Neural cell (in vitro differentiated cells): ENCODE measurements at regions not wholly inside any gene's neighbourhood (a gene's known extent, or its start where the extent isn't known, plus 50 kb on each side); places are given as distances from the start of the nearest gene placed in this dataset.

Source experiments
- H2AFZ ChIP-seq: fragments of 200-600, 300-800 bp; sonication (generic), shearing (Covaris generic); 2 replicates; pipeline ENCODE4 v1.6.0; 2014; ENCODE audit warnings: low read depth, mild to moderate bottlenecking, antibody characterized with exemption, low read length, moderate library complexity
- H3F3A ChIP-seq: fragments of 200-600 bp; shearing (Covaris generic); 2 replicates; pipeline ENCODE4 v1.6.1; 2016; ENCODE audit warnings: mild to moderate bottlenecking, moderate library complexity, mixed read lengths, antibody characterized with exemption, low read length; ENCODE audit not compliant: insufficient read depth, poor library complexity, severe bottlenecking
- H3K27ac ChIP-seq: fragments of 200-600, 300-800 bp; sonication (generic), shearing (Covaris generic); 2 replicates; pipeline ENCODE4 v1.5.1; 2014; ENCODE audit warnings: mild to moderate bottlenecking, low read length, moderate library complexity
- H3K27me3 ChIP-seq: fragments of 300-800, 200-600 bp; sonication (generic), shearing (Covaris generic); 2 replicates; pipeline ENCODE4 v1.6.0; 2014; ENCODE audit warnings: mild to moderate bottlenecking, low read depth, low read length, moderate library complexity; ENCODE audit not compliant: insufficient read depth
- H3K36me3 ChIP-seq: fragments of 300-800, 200-600 bp; sonication (generic), shearing (Covaris generic); 2 replicates; pipeline ENCODE4 v1.5.1; 2014; ENCODE audit warnings: mild to moderate bottlenecking, antibody characterized with exemption, low read length, moderate library complexity; ENCODE audit not compliant: insufficient read depth
- H3K4me2 ChIP-seq: fragments of 300-800, 200-600 bp; sonication (generic), shearing (Covaris generic); 2 replicates; pipeline ENCODE4 v1.6.0; 2014; ENCODE audit warnings: mild to moderate bottlenecking, low read length
- H3K4me3 ChIP-seq: fragments of 300-800, 200-600 bp; sonication (generic), shearing (Covaris generic); 2 replicates; pipeline ENCODE4 v1.5.1; 2014; ENCODE audit warnings: mild to moderate bottlenecking, low read length, moderate library complexity
- H3K79me2 ChIP-seq: fragments of 200-600 bp; shearing (Covaris generic); replicated peaks from 2 replicates; pipeline ENCODE4 v1.6.0; 2014; ENCODE audit warnings: mild to moderate bottlenecking, low read length, moderate library complexity; ENCODE audit not compliant: insufficient read depth
- H3K9ac ChIP-seq: fragments of 300-800, 200-600 bp; sonication (generic), shearing (Covaris generic); 2 replicates; pipeline ENCODE4 v1.6.1; 2016; ENCODE audit warnings: mild to moderate bottlenecking, low read length, mixed read lengths
- H3K9me2 ChIP-seq: fragments of 200-600 bp; shearing (Covaris generic); 2 replicates; pipeline ENCODE4 v1.6.1; 2016; ENCODE audit warnings: mild to moderate bottlenecking, low read length, mixed read lengths; ENCODE audit not compliant: insufficient read depth
- H3K9me3 ChIP-seq: fragments of 200-600, 300-800 bp; sonication (generic), shearing (Covaris generic); 2 replicates; pipeline ENCODE4 v1.6.1; 2016; ENCODE audit warnings: mild to moderate bottlenecking, mixed run types, low read length, moderate library complexity, mixed read lengths
- H4K20me1 ChIP-seq: fragments of 200-600 bp; shearing (Covaris generic); 2 replicates; pipeline ENCODE4 v1.6.1; 2016; ENCODE audit warnings: mild to moderate bottlenecking, mixed run types; ENCODE audit not compliant: insufficient read depth
- CTCF ChIP-seq: fragments of 450-650 bp; IDR thresholded peaks from 2 replicates; pipeline ENCODE4 v1.5.1; 2014; ENCODE audit warnings: antibody characterized with exemption, mild to moderate bottlenecking, moderate library complexity; ENCODE audit not compliant: poor library complexity, severe bottlenecking
- EP300 ChIP-seq: fragments of 450-650 bp; conservative IDR thresholded peaks from 2 replicates; pipeline ENCODE4 v1.6.1; 2014; ENCODE audit warnings: antibody characterized with exemption, mild to moderate bottlenecking, moderate library complexity; ENCODE audit not compliant: poor library complexity, severe bottlenecking
- EZH2 ChIP-seq: fragments of 200-600, 300-800 bp; shearing (Covaris generic), sonication (generic); IDR thresholded peaks from 2 replicates; pipeline ENCODE4 v1.6.1; 2014; ENCODE audit warnings: antibody characterized with exemption, low read length, borderline replicate concordance, mild to moderate bottlenecking; ENCODE audit not compliant: insufficient read depth, poor library complexity, severe bottlenecking
- MXI1 ChIP-seq: fragments of 450-650 bp; conservative IDR thresholded peaks from 2 replicates; pipeline ENCODE4 v1.6.1; 2014; ENCODE audit warnings: antibody characterized with exemption, mild to moderate bottlenecking; ENCODE audit not compliant: poor library complexity, severe bottlenecking
- POLR2AphosphoS5 ChIP-seq: IDR thresholded peaks from 2 replicates; pipeline ENCODE4 v1.6.1; 2012
- RAD21 ChIP-seq: fragments of 450-650 bp; conservative IDR thresholded peaks from 2 replicates; pipeline ENCODE4 v1.6.1; 2014; ENCODE audit warnings: antibody characterized with exemption, mild to moderate bottlenecking, moderate library complexity
- REST ChIP-seq: IDR thresholded peaks from 2 replicates; pipeline ENCODE4 v1.6.1; 2012; ENCODE audit warnings: borderline replicate concordance
- SMC3 ChIP-seq: fragments of 450-650 bp; conservative IDR thresholded peaks from 2 replicates; pipeline ENCODE4 v1.6.1; 2014; ENCODE audit warnings: antibody characterized with exemption, mild to moderate bottlenecking, moderate library complexity; ENCODE audit not compliant: poor library complexity
- TAF1 ChIP-seq: IDR thresholded peaks from 2 replicates; pipeline ENCODE4 v1.6.1; 2012; ENCODE audit warnings: low read depth

- Histone ChIP-seq H3K27ac (peak overlapping the region; percentile 79), H3K9me2 (no peaks in the 10 kb centered on the region), H3K9me3 (no peaks in the 10 kb centered on the region), H4K20me1 (no peaks in the 10 kb centered on the region), H3K27me3 (no peaks in the 10 kb centered on the region), H3K36me3 (no peaks in the 10 kb centered on the region), H3F3A (no peaks in the 10 kb centered on the region), H3K9ac (peak overlapping the region; percentile 29), H3K4me3 (peak overlapping the region; percentile 88), H3K4me2 (peak overlapping the region; percentile 90), H3K79me2 (peaks cover 62% of the 10 kb centered on the region), H2AFZ (no peak overlapping the region)
- TF ChIP-seq MXI1: no peak
- no peak for TF ChIP-seq TAF1
- no peak for TF ChIP-seq EZH2
- no peak for TF ChIP-seq POLR2AphosphoS5
- no peak for TF ChIP-seq REST
- no peak for TF ChIP-seq RAD21
- no peak for TF ChIP-seq EP300
- TF ChIP-seq CTCF: no peak
- TF ChIP-seq SMC3: no peak
Measured at GRCh38 chr6:56839533-56840183, 115.2 kb upstream of the BEND6 start.

GRCh38 chr6:56838965-56839364 is 115.9 kb upstream of the BEND6 start:
- H3K9ac ChIP-seq: no peak overlapping the region
- TF ChIP-seq EZH2 (no peak), MXI1 (no peak), CTCF (no peak), REST (no peak), TAF1 (no peak), POLR2AphosphoS5 (no peak)
- no peaks in the 10 kb centered on the region for H3K9me2 ChIP-seq
- H3K36me3 ChIP-seq: no peaks in the 10 kb centered on the region
- no peak overlapping the region for H3K4me3 ChIP-seq
- H3F3A ChIP-seq: no peaks in the 10 kb centered on the region
- no peaks in the 10 kb centered on the region for H3K9me3 ChIP-seq
- H3K79me2 ChIP-seq: peaks cover 67% of the 10 kb centered on the region
- H3K27ac ChIP-seq: no peak overlapping the region
- no peaks in the 10 kb centered on the region for H3K27me3 ChIP-seq
- no peak overlapping the region for H2AFZ ChIP-seq
- no peak overlapping the region for H3K4me2 ChIP-seq
- no peaks in the 10 kb centered on the region for H4K20me1 ChIP-seq
